Tibial nerve (tissue), 4 donors: ENCODE measurements at regions not wholly inside any gene's neighbourhood (a gene's known extent, or its start where the extent isn't known, plus 50 kb on each side); places are given as distances from the start of the nearest gene placed in this dataset.

ENCODE experiments used
- EP300 ChIP-seq, 2 donors: sonication (generic); formaldehyde crosslinking; IDR thresholded peaks; one replicate each; pipeline ENCODE4 v1.6.1; 2017; ENCODE audit warnings: antibody characterized with exemption in 2 of 2, mild to moderate bottlenecking in 1 of 2
- TF ChIP-seq, protein P1 (sequence below), 5 experiments: fragments of 200-600 bp in 3 of 5; fragments of 450-650 bp in 2 of 5; sonication (generic) in 3 of 5; IDR thresholded peaks; one replicate each; pipeline ENCODE4 v1.5.1; 2016 to 2019; ENCODE audit warnings: antibody characterized with exemption in 5 of 5, mild to moderate bottlenecking in 3 of 5, moderate library complexity in 2 of 5

DNA sequence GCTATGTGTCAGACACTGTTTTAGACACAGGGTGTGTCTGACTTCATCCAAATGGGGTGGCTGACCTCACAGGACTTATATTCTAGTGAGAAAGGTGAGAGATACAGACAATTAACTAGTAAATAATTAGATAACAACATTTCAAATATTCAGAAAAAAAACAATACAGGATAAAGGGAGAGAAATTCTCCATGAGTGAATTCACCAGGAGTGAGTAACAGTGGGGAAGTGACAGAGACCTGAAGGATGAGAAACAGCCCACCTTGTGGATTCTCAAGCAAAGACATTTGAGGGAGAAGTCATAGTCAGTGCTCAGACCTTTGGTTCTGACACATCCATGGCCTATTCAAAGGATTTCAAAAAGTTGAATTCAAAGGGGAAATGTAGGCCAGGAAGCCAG is 627.9 kb downstream of the IQCM start:
- TF ChIP-seq, protein P1, sequence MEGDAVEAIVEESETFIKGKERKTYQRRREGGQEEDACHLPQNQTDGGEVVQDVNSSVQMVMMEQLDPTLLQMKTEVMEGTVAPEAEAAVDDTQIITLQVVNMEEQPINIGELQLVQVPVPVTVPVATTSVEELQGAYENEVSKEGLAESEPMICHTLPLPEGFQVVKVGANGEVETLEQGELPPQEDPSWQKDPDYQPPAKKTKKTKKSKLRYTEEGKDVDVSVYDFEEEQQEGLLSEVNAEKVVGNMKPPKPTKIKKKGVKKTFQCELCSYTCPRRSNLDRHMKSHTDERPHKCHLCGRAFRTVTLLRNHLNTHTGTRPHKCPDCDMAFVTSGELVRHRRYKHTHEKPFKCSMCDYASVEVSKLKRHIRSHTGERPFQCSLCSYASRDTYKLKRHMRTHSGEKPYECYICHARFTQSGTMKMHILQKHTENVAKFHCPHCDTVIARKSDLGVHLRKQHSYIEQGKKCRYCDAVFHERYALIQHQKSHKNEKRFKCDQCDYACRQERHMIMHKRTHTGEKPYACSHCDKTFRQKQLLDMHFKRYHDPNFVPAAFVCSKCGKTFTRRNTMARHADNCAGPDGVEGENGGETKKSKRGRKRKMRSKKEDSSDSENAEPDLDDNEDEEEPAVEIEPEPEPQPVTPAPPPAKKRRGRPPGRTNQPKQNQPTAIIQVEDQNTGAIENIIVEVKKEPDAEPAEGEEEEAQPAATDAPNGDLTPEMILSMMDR (IDR thresholded peaks at IDR 0.05): no peak
- no peak for TF ChIP-seq EP300 (IDR thresholded peaks at IDR 0.05)
